PC-3 (cell line): ENCODE measurements at regions not wholly inside any gene's neighbourhood (a gene's known extent, or its start where the extent isn't known, plus 50 kb on each side); places are given as distances from the start of the nearest gene placed in this dataset.

Experiments
- ATAC-seq: fragments of 200-7000 bp; cut with Tn5 transposase; 2 replicates; pipeline ENCODE4 v1.9.1; 2020; ENCODE audit warnings: mild to moderate bottlenecking, moderate library complexity
- BruUV-seq: library from RNA; stranded (reverse); fragments of 400-500 nt; replicated peaks from 2 replicates; lab custom pipeline; 2021; lab: Mats Ljungman, UMichigan
- CTCF ChIA-PET: fragments of 300-600 bp; sonication (Branson Sonifier 250); formaldehyde crosslinking; loops from one replicate; lab custom pipeline; 2022; ENCODE audit warnings: antibody characterized with exemption; lab: Charles Lee
- POLR2A ChIA-PET: fragments of 300-600 bp; sonication (Branson Sonifier 250); formaldehyde crosslinking; loops from one replicate; lab custom pipeline; 2022; ENCODE audit warnings: antibody characterized with exemption; ENCODE audit not compliant: unreplicated experiment; lab: Charles Lee
- DNase-seq: peaks from one replicate; pipeline ENCODE4 v3.0.0-alpha.2; 2015
- H2AFZ ChIP-seq: fragments of 300-600 bp; sonication (generic); 2 replicates; pipeline ENCODE4 v1.6.0; 2016; ENCODE audit warnings: antibody characterized with exemption, low read length
- H3F3A ChIP-seq: fragments of 300-600 bp; sonication (generic); one replicate; pipeline ENCODE4 v1.6.0; 2017; ENCODE audit warnings: antibody characterized with exemption, low read length, control low read depth, mild to moderate bottlenecking; ENCODE audit not compliant: unreplicated experiment
- H3K27ac ChIP-seq: fragments of 300-600 bp; sonication (generic); 2 replicates; pipeline ENCODE4 v1.5.1; 2016; ENCODE audit warnings: mild to moderate bottlenecking, low read length
- H3K27me3 ChIP-seq: fragments of 300-600 bp; sonication (generic); 2 replicates; pipeline ENCODE4 v1.6.1; 2016; ENCODE audit warnings: low read length, mixed read lengths
- H3K36me3 ChIP-seq: fragments of 300-600 bp; sonication (generic); 2 replicates; pipeline ENCODE4 v1.6.1; 2016; ENCODE audit warnings: low read depth, mixed run types, low read length, mixed read lengths
- H3K4me1 ChIP-seq: fragments of 300-600 bp; sonication (generic); 2 replicates; pipeline ENCODE4 v1.5.1; 2016; ENCODE audit warnings: low read length; ENCODE audit not compliant: insufficient read depth
- H3K4me2 ChIP-seq: fragments of 300-600 bp; sonication (generic); 2 replicates; pipeline ENCODE4 v1.6.0; 2016; ENCODE audit warnings: low read length
- H3K4me3 ChIP-seq: fragments of 300-600 bp; sonication (generic); 2 replicates; pipeline ENCODE4 v1.5.1; 2016; ENCODE audit warnings: mild to moderate bottlenecking, low read length, mixed read lengths
- H3K79me2 ChIP-seq: fragments of 300-600 bp; sonication (generic); 2 replicates; pipeline ENCODE4 v1.6.1; 2017; ENCODE audit warnings: low read length, mixed read lengths
- H3K9ac ChIP-seq: fragments of 300-600 bp; sonication (generic); 2 replicates; pipeline ENCODE4 v1.6.0; 2016; ENCODE audit warnings: mild to moderate bottlenecking, low read length
- H3K9me2 ChIP-seq: fragments of 300-600 bp; sonication (generic); replicated peaks from 2 replicates; pipeline ENCODE4 v1.6.1; 2016; ENCODE audit warnings: mixed run types, low read length, mixed read lengths
- H3K9me3 ChIP-seq: fragments of 300-600 bp; sonication (generic); 2 replicates; pipeline ENCODE4 v1.6.1; 2016; ENCODE audit warnings: low read length, mixed read lengths
- H4K20me1 ChIP-seq: fragments of 300-600 bp; sonication (generic); 2 replicates; pipeline ENCODE4 v1.6.1; 2016; ENCODE audit warnings: low read length, mixed read lengths
- CTCF ChIP-seq: fragments of 300-600 bp; sonication (generic); conservative IDR thresholded peaks from 2 replicates; pipeline ENCODE4 v1.5.1; 2017; ENCODE audit warnings: antibody characterized with exemption, low read depth, mild to moderate bottlenecking, low read length
- EZH2 ChIP-seq: fragments of 300-600 bp; sonication (generic); IDR thresholded peaks from one replicate; pipeline ENCODE4 v1.6.1; 2017; ENCODE audit warnings: antibody characterized with exemption, mild to moderate bottlenecking, low read length; ENCODE audit not compliant: unreplicated experiment
- EZH2phosphoT487 ChIP-seq: fragments of 300-600 bp; sonication (generic); IDR thresholded peaks from 2 replicates; pipeline ENCODE4 v1.6.1; 2018; ENCODE audit warnings: mild to moderate bottlenecking, antibody characterized with exemption, low read length, borderline replicate concordance
- intact Hi-C: fragments of 100-400 bp; cut with micrococcal nuclease; formaldehyde crosslinking; loops from 2 replicates; pipeline ENCODE4 v1.9.0; 2023

- intact Hi-C loops: no loop called here
- Histone ChIP-seq H3K79me2 (no peaks in the 10 kb centered on the region), H3K27ac (no peak overlapping the region), H3K36me3 (no peaks in the 10 kb centered on the region), H3K9ac (no peak overlapping the region), H3K9me3 (no peaks in the 10 kb centered on the region), H4K20me1 (no peaks in the 10 kb centered on the region), H3K4me1 (no peaks in the 10 kb centered on the region), H2AFZ (no peak overlapping the region), H3K9me2 (no peaks in the 10 kb centered on the region), H3K4me3 (no peak overlapping the region), H3K4me2 (no peak overlapping the region), H3K27me3 (no peaks in the 10 kb centered on the region), H3F3A (no peaks in the 10 kb centered on the region)
- ATAC-seq: no peak
- BruUV-seq: no TSS peak
- DNase-seq: no peak
- CTCF ChIA-PET: no interaction called here
- POLR2A ChIA-PET: no interaction called here
- TF ChIP-seq EZH2phosphoT487: no peak
- TF ChIP-seq CTCF: no peak
- TF ChIP-seq EZH2: no peak
These were observed 107.5 kb downstream of the GADD45G start for GRCh38 chr9:89712283-89712682.

- Histone ChIP-seq H3K79me2 (no peaks in the 10 kb centered on the region), H3K9me3 (no peaks in the 10 kb centered on the region), H3K27me3 (no peaks in the 10 kb centered on the region), H3K4me1 (no peaks in the 10 kb centered on the region), H4K20me1 (no peaks in the 10 kb centered on the region), H3K9me2 (no peaks in the 10 kb centered on the region), H2AFZ (no peak overlapping the region), H3K4me2 (no peak overlapping the region), H3K4me3 (no peak overlapping the region), H3K9ac (no peak overlapping the region), H3K36me3 (no peaks in the 10 kb centered on the region), H3F3A (no peaks in the 10 kb centered on the region), H3K27ac (no peak overlapping the region)
- CTCF ChIA-PET: no interaction called here
- no peak for TF ChIP-seq CTCF
- TF ChIP-seq EZH2: no peak
- TF ChIP-seq EZH2phosphoT487: no peak
- POLR2A ChIA-PET: no interaction called here
- ATAC-seq (no peak), DNase-seq (no peak)
- no TSS peak for BruUV-seq
- intact Hi-C loops: no loop called here
These were observed 109.5 kb downstream of the GADD45G start for GRCh38 chr9:89714321-89714720.

GRCh38 chr9:89715318-89715858, 110.6 kb downstream of the GADD45G start:
- ChIA-PET CTCF (no interaction called here), POLR2A (no interaction called here)
- intact Hi-C loops: no loop called here
- BruUV-seq: no TSS peak
- H3K9ac ChIP-seq: no peak overlapping the region
- no peak overlapping the region for H2AFZ ChIP-seq
- H3K9me3 ChIP-seq: no peaks in the 10 kb centered on the region
- H3F3A ChIP-seq: no peaks in the 10 kb centered on the region
- no peaks in the 10 kb centered on the region for H3K9me2 ChIP-seq
- no peaks in the 10 kb centered on the region for H3K36me3 ChIP-seq
- no peak for DNase-seq
- H3K4me1 ChIP-seq: no peaks in the 10 kb centered on the region
- H3K27ac ChIP-seq: no peak overlapping the region
- no peak for ATAC-seq
- H3K79me2 ChIP-seq: no peaks in the 10 kb centered on the region
- H4K20me1 ChIP-seq: no peaks in the 10 kb centered on the region
- H3K4me2 ChIP-seq: no peak overlapping the region
- no peak for TF ChIP-seq EZH2
- no peak for TF ChIP-seq EZH2phosphoT487
- no peak for TF ChIP-seq CTCF
- no peaks in the 10 kb centered on the region for H3K27me3 ChIP-seq
- no peak overlapping the region for H3K4me3 ChIP-seq
